ENCODE measurements at regions not wholly inside any gene's neighbourhood (a gene's known extent, or its start where the extent isn't known, plus 50 kb on each side); places are given as distances from the start of the nearest gene placed in this dataset.

- CTCF ChIA-PET = no interaction called here
- intact Hi-C loops (cut with micrococcal nuclease; ENCODE audit: unreplicated experiment) = no loop called here
Observed at GRCh38 chr7:127446842-127447241, 54.3 kb upstream of the ZNF800 start.

More at GRCh38 chr7:127446842-127447241, 54.3 kb upstream of the ZNF800 start:
- Histone ChIP-seq H3K27me3 (ENCODE audit: insufficient read depth, low read depth) (peaks cover 19% of the 10 kb centered on the region), H3K9me2 (ENCODE audit: insufficient read depth) (no peaks in the 10 kb centered on the region), H3K4me3 (no peak overlapping the region), H3K27ac (no peak overlapping the region), H4K20me1 (ENCODE audit: insufficient read depth) (no peaks in the 10 kb centered on the region), H2AFZ (no peak overlapping the region), H3K36me3 (ENCODE audit: low read depth) (no peaks in the 10 kb centered on the region), H3K4me2 (no peak overlapping the region), H3K4me1 (replicated peaks; ENCODE audit: insufficient read depth) (no peaks in the 10 kb centered on the region), H3K9me3 (ENCODE audit: insufficient read depth, low read depth) (peaks cover 11% of the 10 kb centered on the region; the same call in 1 of the 2 replicates), H3K79me2 (ENCODE audit: low read depth) (no peaks in the 10 kb centered on the region), H3F3A (ENCODE audit: insufficient read depth, low read depth) (no peaks in the 10 kb centered on the region)
- POLR2A ChIA-PET (ENCODE audit: unreplicated experiment) = no interaction called here
- DNase-seq = no peak
- TF ChIP-seq CTCF (conservative IDR thresholded peaks at IDR 0.05) = no peak
- no peak for TF ChIP-seq EZH2 (IDR thresholded peaks at IDR 0.05; ENCODE audit: low read depth)
- BruUV-seq (replicated peaks) = no TSS peak

All from PC-9 (cell line).